Adrenal gland (tissue), 5 donors: ENCODE measurements at regions not wholly inside any gene's neighbourhood (a gene's known extent, or its start where the extent isn't known, plus 50 kb on each side); places are given as distances from the start of the nearest gene placed in this dataset.

Source experiments
- CTCF ChIP-seq, 6 experiments: fragments of 450-650 bp in 4 of 6; fragments of 200-600 bp in 2 of 6; sonication (generic) in 1 of 6; IDR thresholded peaks; 1 replicate in 5 of 6; 2 replicates in 1 of 6; pipeline versions ENCODE4 v1.5.1 to v1.8.0; 2016 to 2021; ENCODE audit warnings: antibody characterized with exemption in 6 of 6, mild to moderate bottlenecking in 2 of 6, moderate library complexity in 1 of 6
- POLR2A ChIP-seq, 2 donors: fragments of 450-650 bp; IDR thresholded peaks; one replicate each; pipeline ENCODE4 v1.6.1; 2017; ENCODE audit warnings: antibody characterized with exemption in 2 of 2, mild to moderate bottlenecking in 2 of 2, moderate library complexity in 1 of 2
- donor health status: DM: no; HTN: no; CAD: no.

- TF ChIP-seq CTCF (IDR thresholded peaks at IDR 0.05) (no peak), POLR2A (IDR thresholded peaks at IDR 0.05) (no peak)
Observed at GRCh38 chr6:84392261-84392660, 164.8 kb upstream of the CEP162 start.
